Activated CD4-positive, alpha-beta T cell treated with anti-CD3 and anti-CD28 coated beads, Interleukin-10, Interleukin-2, amounts not matched to agents 100 ng/mL and 50 ng/mL, durations not matched to agents 16 hours and 8 hours (primary cell): ENCODE measurements at regions not wholly inside any gene's neighbourhood (a gene's known extent, or its start where the extent isn't known, plus 50 kb on each side); places are given as distances from the start of the nearest gene placed in this dataset.

Experiments
- DNase-seq: peaks from one replicate; pipeline ENCODE4 v3.0.0-alpha.2; 2020

- no peak for DNase-seq
Measured at GRCh38 chr12:60059180-60059579, 463.4 kb downstream of the SLC16A7 start.

GRCh38 chr12:60066655-60067054 lies 470.8 kb downstream of the SLC16A7 start:
- DNase-seq: no peak

- DNase-seq: no peak
Measured at GRCh38 chr12:60070552-60070951, 474.7 kb downstream of the SLC16A7 start.

- no peak for DNase-seq
Measured at GRCh38 chr12:60071759-60072191, 475.9 kb downstream of the SLC16A7 start.

- DNase-seq: no peak
Measured at GRCh38 chr12:60072911-60073310, 477.1 kb downstream of the SLC16A7 start.

GRCh38 chr12:60075091-60075490 lies 479.3 kb downstream of the SLC16A7 start:
- no peak for DNase-seq

- DNase-seq: no peak
Measured at GRCh38 chr12:60078026-60078425, 482.2 kb downstream of the SLC16A7 start.

- no peak for DNase-seq
Measured at GRCh38 chr12:60093428-60093827, 497.6 kb downstream of the SLC16A7 start.

GRCh38 chr12:60094436-60094835 lies 498.6 kb downstream of the SLC16A7 start:
- no peak for DNase-seq

- DNase-seq: no peak
Measured at GRCh38 chr12:60096727-60097126, 500.9 kb downstream of the SLC16A7 start.

- no peak for DNase-seq
Measured at GRCh38 chr12:60100160-60100559, 504.3 kb downstream of the SLC16A7 start.

- DNase-seq: no peak
Measured at GRCh38 chr12:60100852-60101251, 505.0 kb downstream of the SLC16A7 start.

- DNase-seq: no peak
Measured at GRCh38 chr12:60101715-60102114, 505.9 kb downstream of the SLC16A7 start.

GRCh38 chr12:60106214-60106613 lies 510.4 kb downstream of the SLC16A7 start:
- DNase-seq: no peak

GRCh38 chr12:60107992-60108391 lies 512.2 kb downstream of the SLC16A7 start:
- DNase-seq: no peak

- DNase-seq: no peak
Measured at GRCh38 chr12:60112063-60112462, 516.2 kb downstream of the SLC16A7 start.

GRCh38 chr12:60112763-60113162 lies 516.9 kb downstream of the SLC16A7 start:
- no peak for DNase-seq

- no peak for DNase-seq
Measured at GRCh38 chr12:60114169-60114568, 518.3 kb downstream of the SLC16A7 start.

- DNase-seq: no peak
Measured at GRCh38 chr12:60119327-60119726, 523.5 kb downstream of the SLC16A7 start.

- no peak for DNase-seq
Measured at GRCh38 chr12:60120199-60120598, 524.4 kb downstream of the SLC16A7 start.

- no peak for DNase-seq
Measured at GRCh38 chr12:60123557-60123956, 527.7 kb downstream of the SLC16A7 start.

GRCh38 chr12:60137513-60137912 lies 541.7 kb downstream of the SLC16A7 start:
- no peak for DNase-seq

- DNase-seq: no peak
Measured at GRCh38 chr12:60138526-60138925, 542.7 kb downstream of the SLC16A7 start.

GRCh38 chr12:60144395-60144794 lies 548.6 kb downstream of the SLC16A7 start:
- no peak for DNase-seq

GRCh38 chr12:60148109-60148508 lies 552.3 kb downstream of the SLC16A7 start:
- DNase-seq: no peak

- DNase-seq: no peak
Measured at GRCh38 chr12:60148831-60149230, 553.0 kb downstream of the SLC16A7 start.
